HG03342 (cell line): ENCODE measurements at regions not wholly inside any gene's neighbourhood (a gene's known extent, or its start where the extent isn't known, plus 50 kb on each side); places are given as distances from the start of the nearest gene placed in this dataset.
"Not testable (repeated sequence)": the region's sequence is repeated elsewhere in the genome, so short reads cannot be mapped to it uniquely, and the experiment has no call there.

Experiments
- ATAC-seq: cut with Tn5 transposase; IDR thresholded peaks from one replicate; pipeline ENCODE4 v1.9.1; 2021; ENCODE audit warnings: mild to moderate bottlenecking, moderate library complexity; ENCODE audit not compliant: unreplicated experiment

DNA sequence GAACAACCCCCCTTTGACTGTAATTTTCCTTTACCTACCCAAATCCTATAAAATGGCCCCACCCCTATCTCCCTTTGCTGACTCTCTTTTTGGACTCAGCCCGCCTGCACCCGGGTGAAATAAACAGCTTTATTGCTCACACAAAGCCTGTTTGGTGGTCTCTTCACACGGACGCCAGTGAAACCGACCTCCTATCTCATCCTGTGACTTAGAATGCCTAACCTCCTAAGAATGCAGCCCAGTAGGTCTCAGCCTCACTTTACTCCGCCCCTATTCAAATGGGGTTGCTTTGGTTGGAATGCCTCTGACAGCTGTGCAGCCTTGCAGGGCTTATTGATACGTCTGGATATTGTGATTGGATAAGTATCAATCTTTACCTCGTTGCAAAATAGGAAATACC, 243.8 kb upstream of the PROK2 start:
- not testable (repeated sequence) for ATAC-seq

DNA sequence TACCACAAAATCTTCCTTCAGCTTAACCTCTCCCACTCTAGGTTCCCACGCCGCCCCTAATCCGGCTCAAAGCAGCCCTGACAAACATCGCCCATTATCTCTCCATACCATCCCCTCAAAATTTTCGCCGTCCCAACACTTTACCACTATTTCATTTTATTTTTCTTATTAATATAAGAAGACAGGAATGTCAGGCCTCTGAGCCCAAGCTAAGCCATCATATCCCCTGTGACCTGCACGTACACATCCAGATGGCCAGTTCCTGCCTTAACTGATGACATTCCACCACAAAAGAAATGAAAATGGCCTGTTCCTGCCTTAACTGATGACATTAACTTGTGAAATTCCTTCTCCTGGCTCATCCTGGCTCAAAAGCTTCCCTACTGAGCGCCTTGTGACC, 243.4 kb upstream of the PROK2 start:
- ATAC-seq: not testable (repeated sequence)

DNA sequence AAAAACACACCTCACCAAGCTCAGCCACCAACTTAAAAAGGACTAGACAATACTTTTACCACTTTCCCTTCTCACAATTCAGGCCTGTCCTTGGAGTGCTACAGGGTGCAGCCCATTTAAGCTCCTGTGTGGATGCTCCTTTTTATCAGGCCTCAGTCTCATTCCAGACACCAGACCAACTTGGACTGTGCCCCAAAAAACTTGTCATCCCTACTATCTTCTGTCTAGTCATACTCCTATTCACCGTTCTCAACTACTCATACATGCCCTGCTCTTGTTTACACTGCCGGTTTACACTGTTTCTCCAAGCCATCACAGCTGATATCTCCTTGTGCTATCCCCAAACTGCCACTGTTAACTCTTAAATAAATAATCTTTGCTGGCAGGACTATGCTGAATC, 242.8 kb upstream of the PROK2 start:
- not testable (repeated sequence) for ATAC-seq

GRCh38 chr3:72022027-72022426, 237.1 kb upstream of the PROK2 start:
- no peak for ATAC-seq

DNA sequence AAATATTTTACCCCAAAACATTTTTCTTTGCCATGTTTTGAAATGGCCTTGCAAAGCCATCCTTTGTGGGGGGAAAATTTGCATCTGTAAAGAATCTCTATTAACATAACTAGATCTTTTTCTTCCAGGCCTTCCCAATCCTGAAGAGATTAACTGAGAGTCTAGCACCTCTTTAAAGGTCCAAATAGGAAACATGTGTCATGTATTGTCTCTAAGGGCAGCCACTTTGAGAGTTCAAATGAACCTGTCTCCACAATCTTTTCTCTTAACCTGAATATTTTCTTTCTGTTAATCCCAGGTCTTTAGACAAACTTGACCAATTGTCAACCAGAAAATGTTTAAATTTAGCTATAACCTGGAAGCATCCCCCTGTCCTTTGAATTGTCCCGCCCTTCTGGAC, 236.6 kb upstream of the PROK2 start:
- ATAC-seq: no peak

GRCh38 chr3:72018343-72018984, 233.5 kb upstream of the PROK2 start:
- no peak for ATAC-seq

DNA sequence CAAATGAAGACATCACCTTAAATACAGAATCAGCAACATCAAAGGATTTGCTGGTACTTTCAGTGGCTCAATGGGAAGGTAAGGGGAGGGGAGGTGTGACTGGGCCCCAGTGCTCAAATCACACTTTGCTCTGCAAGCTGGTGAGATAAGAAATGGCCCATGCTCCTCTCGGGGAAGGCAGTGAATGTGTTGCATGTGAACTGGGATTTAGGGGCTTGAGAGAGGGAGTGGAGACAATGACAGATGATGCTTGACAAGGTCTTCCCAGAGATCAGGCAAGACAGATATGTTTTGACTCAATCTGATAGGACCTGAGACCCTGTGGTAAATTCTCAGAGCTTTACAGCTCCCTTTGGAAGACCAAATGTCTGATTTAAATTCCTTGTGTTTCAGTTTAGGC, 233.0 kb upstream of the PROK2 start:
- no peak for ATAC-seq

- no peak for ATAC-seq
These were observed 232.4 kb upstream of the PROK2 start for GRCh38 chr3:72017311-72017710.

DNA sequence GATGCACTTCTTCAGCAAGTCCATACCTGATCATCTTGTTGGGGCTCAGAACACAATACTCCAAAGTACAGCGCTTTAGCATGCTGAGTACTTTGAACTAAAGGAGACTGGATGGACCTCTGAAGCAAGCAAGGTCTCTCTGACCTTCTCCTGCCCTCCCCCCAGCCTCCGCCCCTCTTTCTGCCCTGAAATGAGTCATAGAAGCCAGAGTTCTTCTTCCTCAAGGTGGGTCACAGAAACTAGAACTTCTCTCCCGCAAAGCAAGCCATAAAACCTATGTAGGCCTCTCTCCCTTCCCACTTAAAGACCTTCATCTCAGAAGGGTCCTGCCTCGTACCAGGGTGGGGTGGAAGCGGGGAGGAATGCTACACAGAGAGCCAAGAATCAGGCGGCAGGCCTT, 230.5 kb upstream of the PROK2 start:
- ATAC-seq: no peak

DNA sequence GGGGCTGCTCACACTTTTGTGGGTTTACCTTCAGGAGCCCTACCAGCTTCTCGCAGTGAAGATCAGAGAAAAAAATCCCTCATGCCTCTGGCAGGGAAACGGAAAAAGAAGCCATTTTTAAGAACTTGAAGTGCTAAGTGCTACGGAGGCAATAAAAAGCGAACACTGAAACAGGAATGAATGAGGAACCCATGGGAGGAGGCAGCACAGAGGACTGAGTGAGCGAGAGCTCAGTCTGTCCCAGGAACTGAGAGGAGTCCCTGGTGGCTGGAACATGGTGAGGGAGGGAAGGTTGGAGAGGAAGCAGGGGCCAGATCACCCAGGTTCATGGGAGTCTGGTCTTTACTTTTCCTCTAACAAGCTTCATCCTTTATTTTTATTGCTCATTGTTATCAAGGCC, 228.1 kb upstream of the PROK2 start:
- no peak for ATAC-seq

DNA sequence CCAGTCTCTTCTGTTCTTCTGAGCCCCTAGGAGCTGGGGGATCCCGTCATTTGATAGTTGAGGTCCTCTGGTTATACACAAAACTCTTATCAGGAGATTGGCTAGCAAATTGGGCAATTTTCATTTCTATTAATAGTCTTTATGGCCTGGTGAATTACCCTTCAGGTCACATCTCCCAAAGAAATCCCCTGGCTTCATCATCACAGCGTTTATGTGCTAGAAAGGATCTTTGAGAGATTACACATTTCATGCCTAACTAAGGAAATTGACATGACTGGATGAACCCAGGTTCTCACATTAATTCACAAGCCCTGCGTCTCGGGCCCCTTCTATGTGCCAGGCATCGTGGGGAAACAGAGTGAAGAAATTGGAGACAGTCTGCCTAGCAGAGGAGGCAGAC, 227.4 kb upstream of the PROK2 start:
- ATAC-seq: no peak

DNA sequence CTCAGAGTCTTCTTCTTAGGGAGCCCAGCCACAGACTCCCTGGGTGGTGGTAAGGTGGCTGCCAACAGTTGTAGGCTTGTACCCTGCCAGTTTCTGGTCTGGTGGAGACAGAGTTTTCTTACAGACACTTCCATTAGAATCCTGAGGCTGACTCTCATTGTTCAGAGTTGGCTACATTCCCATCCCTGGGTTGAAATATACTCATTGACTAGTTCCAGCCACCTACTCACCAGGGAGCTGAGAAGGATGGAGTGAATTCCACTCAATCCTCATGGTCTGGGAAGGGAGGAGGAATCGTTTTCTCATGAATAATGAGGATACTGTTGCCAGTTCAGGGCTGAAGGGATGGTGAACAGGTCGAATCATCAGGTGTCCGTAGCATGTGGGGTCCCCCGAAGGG, 226.5 kb upstream of the PROK2 start:
- ATAC-seq: no peak

DNA sequence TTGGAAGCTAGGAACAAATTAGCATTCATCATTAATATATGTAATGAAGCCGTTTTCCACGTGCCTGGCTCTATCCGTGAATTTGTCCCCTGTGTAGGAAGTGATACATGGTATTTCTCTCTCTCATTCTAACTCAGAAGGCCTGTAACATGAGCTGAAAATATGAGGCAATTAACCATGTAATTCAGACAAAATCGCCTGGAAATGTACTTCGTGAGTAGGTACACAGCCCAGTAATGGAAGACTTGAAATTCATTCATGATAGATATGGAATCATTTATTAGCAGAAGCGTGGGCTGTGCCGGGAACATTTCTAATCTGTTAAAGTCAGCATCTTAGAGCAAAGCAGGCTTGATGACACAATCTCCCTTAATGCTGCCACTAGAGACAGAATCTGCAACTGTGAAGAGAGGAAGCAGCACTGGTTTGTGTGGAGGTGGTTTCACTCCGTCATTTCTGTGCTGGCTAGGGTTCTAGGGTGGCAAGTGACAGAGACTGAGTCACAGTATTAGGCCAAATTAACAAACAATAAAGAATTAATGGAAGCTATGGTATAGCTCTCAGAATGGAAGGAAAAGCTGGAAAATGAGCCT, 225.0 kb upstream of the PROK2 start:
- no peak for ATAC-seq

DNA sequence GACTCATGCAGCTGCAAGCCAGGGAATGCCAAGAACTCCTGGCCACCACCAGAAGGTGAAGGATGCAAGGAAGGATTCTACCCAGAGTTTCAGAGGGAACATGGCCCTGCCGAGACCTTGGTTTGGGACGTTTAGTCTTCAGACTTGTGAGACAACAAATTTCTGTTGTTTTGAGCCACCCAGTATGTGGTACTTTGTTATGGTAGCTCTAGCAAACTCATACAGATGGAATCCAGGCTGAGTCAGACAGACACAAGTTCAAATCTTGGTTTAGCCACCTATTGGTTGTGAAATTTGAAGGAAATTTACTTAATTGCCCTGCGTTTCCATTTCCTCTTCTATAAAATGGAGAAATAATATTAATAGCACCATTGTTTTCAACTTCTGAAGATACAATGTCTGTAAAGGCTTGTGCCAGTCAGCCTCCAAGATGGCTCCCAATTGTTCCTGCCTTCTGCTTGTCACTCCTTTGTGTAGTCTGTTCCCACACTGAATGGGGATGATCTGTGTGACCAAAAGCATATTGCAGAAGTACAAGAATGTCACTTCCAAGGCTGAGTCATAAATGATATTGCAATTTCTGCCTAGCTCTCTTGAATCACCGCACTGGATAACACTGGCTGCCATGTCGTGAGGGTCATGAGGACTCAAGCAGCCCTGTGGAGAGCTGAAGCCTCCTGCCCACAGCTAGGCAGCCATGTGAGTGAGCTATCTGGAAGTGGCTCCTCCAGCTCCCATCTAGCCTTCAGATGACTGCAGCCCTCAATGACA, 223.5 kb upstream of the PROK2 start:
- no peak for ATAC-seq

DNA sequence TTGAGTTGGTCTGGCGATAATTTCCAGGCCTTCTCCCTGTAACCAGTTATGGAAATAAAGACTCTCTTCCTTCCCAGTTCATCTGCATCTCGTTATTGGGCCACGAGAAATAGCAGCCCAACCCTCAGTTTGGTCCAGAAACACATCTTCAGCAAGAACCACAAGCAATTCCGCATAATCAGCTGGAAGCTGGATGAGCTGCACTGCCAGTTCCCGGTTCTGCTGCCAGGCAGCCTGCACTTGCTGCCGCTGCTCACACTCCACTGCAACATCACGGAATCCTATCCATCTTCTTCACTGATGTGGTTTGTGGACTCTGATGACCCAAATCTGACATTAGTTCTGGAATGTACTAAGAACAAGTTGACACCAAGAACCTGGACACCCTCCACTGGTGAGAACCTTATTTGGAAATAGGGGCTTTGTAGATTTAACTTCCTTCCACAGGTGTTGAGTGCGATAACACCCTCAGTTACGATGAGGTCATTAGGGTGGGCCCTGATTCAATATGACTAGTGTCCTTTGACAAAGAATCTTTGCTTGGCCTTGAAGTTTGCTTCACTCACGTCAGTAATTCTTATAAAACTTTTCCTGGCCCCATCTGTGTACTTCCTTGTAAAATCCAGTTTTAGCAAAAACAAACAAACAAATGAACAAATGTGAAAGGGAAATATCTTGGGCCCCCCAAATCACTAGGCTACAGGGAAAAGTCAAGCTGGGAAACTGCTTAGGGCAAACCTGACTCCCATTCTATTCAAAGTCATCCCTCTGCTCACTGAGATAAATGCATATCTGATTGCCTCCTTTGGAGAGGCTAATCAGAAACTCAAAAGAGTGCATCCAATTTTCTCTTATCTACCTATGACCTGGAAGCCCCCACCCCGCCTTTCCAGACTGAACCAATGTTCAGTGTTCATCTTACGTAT, 221.9 kb upstream of the PROK2 start:
- no peak for ATAC-seq

- no peak for ATAC-seq
These were observed 219.9 kb upstream of the PROK2 start for GRCh38 chr3:72004749-72005292.

- no peak for ATAC-seq
These were observed 219.0 kb upstream of the PROK2 start for GRCh38 chr3:72003936-72004335.

- ATAC-seq: no peak
These were observed 216.8 kb upstream of the PROK2 start for GRCh38 chr3:72001758-72002157.

DNA sequence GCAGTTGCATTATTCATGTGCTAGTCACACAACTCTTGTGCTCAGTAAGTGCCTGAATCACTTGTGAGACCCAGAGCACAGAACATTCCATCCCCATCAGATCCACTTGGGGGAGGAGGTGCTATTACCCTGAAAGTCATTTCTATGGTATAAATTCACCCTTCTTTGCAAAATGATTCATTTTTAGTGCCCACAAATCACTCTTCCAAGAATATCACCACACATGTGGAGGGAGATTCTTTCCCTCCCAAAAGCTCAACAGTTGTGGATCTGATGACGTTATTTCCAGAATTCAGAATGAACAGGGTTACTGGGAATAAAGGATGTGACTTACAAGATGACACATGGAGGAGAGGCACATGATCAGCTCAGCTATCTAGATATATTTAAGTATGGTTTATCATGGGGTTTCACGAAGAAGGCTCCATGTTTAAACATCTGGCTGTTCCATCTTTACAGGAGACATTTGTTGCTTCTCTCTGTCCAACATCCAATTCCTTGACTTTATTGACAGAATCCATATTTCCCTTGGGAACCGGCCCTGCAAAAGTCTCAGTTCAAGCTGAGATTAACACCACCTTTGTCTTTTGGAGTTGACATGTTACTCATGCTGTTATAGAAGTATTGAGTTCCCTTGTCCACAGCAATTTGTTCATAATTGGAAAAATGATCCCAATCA, 214.2 kb upstream of the PROK2 start:
- ATAC-seq: no peak

DNA sequence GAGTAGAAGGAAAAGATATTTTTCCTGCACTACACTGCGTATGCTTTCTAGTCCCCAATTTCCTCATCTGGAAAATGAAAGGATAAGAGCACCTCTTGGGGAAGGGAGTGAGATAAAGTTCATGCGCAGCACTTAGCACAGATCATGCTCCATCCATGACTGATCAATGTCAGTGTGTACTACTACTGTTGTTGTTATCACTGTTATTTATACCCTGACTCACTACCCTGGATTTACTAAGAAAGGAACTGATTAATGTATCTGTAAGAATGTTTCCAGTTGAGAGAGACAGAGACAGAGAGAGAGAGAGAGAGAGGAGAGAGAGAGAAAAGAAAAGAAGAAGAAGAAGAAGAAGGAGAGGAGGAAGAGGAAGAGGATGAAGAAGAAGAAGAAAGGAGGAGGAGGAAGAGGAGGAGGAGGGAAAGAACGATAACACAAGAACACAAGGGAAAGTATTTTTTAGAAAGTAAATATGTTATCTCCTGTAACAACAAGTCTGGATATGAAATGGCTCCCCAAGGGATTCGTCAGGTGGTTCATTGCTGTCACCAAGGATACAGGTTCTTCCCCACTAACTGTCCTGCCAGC, 212.2 kb upstream of the PROK2 start:
- ATAC-seq: no peak
